Stimulated activated CD4-positive, alpha-beta T cell treated with anti-CD3 and anti-CD28 coated beads, Interleukin-15, amount 100 ng/mL, for 1 hour (primary cell): ENCODE measurements at regions not wholly inside any gene's neighbourhood (a gene's known extent, or its start where the extent isn't known, plus 50 kb on each side); places are given as distances from the start of the nearest gene placed in this dataset.

Experiments used
- DNase-seq, 2 donors: peaks; one replicate each; pipeline ENCODE4 v3.0.0-alpha.2; 2020; ENCODE audit warnings: low read depth in 1 of 2, low spot score in 1 of 2

DNA sequence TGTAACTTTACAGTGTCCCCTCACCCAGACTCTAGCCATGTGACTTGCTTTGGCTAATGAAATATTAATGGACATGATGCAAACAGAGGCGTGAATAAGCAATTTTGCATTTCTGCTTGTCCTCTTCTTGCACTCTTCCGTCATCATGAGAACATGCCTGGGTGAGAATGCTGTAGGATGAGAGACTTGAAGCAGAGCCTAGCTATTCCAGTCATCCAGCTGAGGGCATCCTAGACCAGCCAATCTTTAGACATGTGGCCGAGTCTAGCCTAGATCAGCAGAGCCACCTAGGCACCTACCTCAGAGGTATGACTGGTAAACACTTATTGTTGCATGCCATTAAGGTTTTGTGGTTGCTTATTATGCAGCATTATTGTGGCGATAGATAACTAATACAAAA lies 450.5 kb upstream of the AZI2 start:
- no peak for DNase-seq

DNA sequence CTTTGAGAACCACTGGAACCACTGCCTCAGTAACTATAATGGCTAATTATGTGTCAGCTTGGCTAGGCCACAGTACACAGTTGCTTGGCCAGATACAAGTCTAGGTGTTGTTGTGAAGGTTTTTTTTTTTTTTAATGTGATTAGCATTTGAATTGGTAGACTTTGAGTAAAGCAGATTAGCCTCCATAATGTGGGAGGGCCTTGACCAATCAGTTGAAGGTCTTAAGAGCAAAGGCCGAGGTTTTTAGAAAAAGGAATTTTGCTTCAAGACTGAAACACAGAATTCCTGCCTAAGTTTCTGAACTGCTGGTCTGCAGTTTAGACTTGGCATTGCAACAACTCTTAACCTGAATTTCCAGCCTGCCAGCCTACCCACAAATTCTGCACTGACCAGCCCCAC lies 451.6 kb upstream of the AZI2 start:
- DNase-seq: no peak

DNA sequence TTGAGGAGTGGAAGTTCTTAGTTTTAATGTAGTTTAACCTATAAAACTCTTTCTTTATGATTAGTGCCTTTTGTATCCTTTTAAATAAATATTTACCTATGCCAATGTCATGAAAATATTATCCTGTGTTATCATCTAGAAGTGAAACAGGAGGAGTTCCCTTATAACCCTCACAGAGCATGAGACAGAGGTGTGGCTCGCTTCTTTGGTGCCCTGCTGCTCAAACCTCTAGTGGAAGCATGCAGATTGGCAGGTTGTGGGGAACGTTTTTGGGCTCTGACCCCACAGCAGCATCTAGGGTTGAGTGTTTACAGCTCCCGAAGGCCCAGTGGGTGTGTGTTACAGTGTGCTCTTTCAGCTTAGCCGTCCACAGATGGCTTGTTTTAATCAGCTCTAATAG lies 459.4 kb upstream of the AZI2 start:
- DNase-seq: no peak

DNA sequence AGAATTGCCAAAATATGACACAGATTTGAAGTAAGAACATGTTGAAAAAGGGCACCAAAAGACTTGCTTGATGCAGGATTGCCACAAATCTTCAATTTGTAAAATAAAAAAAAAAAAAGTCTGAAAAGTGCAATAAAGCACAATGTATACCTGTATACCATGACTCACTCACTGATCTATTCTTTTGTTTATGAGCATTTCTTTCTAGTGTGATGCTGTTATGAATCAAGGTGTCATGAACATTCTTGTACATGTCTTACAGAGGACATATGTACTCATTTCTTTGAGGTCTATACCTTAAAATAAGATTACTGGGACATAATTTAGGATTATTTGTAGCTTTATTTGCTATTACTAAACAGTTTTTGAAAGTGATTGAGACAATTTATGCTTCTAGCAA lies 464.9 kb upstream of the RBMS3 start:
- DNase-seq: no peak

DNA sequence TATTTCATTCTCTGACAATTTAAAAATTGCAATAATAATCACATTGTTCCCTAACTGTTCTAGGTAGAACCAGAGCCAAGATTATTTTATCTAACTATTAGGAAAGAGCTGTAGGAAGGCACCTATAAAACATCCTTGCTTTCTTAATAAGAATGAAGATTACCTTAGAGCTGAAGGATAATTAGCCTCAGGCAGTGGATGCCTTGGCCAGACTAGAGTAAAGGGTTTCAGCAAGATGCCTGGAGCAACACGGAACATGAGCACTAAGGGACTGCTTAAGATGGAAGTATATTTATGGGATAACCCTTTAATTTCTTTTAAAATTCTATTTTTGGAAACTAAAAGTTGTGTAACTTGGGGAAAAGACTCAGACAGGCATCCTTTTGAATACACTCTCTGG lies 456.6 kb upstream of the RBMS3 start:
- DNase-seq: no peak

DNA sequence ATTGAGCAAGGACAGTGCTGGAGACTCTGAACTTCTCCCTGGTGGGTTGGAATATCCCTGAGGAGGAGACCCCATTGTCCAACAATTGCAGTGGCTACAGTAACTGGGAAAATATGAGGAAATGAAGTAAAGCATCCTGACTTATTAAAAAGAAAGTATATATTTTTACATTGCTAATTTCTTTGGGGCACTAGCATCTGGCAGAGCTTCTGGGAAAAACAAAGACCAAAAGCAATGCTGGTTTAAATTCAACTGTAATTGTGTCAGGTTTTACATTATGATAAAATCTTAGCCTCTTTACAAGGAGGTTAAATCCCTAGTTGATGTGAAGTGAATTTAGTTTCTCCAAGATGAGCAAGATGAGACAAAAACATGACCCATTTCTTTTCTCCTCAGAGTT lies 454.0 kb upstream of the RBMS3 start:
- no peak for DNase-seq

DNA sequence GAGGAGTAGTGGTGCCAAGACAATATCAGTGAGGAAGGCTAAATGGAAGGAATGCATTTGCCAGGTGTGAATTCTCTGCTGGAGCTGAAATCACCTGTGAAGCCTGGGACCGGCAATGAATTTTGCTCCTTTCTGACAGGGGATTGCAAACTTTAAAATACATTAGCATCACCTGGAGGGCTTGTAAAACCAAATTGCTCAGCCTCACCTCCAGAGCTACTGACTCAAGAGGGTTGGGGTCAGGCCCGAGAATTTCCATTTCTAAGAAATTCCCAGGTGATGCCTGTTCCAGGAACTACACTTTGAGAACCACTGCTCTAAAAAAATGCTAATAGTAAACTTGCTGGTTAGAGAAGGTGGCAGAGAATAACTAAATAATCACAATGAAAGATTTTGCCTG lies 445.6 kb upstream of the RBMS3 start:
- no peak for DNase-seq

DNA sequence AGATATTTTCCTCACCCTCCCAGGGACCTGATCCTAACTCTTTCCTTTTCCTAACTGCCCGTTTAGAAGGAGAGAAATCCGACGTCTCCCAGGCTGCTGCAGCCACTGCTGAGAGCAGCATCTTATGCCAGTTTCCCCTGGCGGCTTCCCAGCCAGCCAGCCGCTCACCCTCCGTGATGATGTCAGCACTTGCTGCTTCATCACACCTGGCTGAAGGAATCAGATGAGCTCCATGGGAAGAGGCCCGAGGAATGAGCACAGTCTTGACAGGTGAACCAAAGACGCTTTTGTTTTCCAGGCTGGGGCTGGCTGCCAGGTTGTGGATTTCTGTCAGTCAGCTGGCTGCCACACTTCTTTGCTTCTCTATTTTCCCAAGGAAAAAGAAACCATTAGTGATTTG lies 445.1 kb upstream of the RBMS3 start:
- DNase-seq: no peak

DNA sequence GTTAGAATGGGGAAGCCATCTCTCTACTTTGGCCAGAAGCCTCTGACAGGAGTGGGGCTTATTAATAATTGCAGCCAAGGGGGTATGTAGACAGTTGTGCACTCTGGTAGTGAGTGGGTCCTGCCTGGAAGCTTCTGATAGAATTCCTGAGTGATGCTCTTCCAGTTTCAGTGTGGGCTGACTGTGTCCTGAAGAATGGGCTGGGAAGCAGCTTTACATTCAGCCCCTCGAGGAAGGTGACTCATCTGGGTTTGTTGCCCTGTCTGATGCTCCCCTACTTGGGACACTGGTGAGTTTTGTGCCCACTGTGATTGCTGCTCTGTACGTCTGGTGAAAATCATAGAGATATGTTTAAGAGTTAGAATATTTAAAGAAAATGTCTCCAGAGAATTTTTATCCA lies 444.7 kb upstream of the RBMS3 start:
- DNase-seq: no peak

DNA sequence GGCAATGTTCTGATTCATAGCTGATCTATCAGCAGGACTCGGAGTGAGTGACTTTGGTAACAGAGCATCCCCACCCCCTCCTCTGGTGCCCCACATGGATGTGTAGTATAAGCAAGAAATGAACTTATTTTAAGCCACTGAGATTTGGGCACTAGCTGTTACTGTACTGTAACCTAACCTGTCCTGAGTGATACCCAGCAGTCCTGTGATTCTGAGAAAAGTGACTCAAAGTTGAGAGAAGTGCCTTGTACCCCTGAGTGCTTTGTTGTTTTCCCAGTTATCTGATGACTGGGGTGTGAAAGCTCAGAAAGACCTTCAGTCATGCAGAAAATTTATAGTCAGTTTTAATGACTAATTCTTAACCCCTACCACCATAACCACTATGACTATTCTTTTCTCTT lies 439.9 kb upstream of the RBMS3 start:
- no peak for DNase-seq

DNA sequence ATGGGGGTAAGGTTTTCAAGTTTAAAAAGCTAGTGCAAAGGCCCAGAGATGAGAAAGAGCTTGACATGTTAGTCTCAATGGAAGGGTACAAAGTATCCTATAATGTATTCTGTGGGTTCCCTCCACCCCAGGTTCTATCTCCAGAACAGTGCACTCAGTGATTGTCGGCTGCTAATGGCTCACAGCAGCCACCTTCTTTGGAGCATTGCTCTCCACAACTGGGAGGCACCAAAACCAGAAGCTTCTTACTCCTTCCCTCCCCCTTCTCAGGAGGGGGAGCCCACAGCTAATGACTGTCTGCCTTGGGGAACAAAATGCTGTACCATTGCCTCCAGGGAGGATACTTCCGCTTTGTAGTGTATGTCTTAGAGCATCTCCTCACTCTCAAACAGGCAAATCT lies 439.4 kb upstream of the RBMS3 start:
- no peak for DNase-seq

DNA sequence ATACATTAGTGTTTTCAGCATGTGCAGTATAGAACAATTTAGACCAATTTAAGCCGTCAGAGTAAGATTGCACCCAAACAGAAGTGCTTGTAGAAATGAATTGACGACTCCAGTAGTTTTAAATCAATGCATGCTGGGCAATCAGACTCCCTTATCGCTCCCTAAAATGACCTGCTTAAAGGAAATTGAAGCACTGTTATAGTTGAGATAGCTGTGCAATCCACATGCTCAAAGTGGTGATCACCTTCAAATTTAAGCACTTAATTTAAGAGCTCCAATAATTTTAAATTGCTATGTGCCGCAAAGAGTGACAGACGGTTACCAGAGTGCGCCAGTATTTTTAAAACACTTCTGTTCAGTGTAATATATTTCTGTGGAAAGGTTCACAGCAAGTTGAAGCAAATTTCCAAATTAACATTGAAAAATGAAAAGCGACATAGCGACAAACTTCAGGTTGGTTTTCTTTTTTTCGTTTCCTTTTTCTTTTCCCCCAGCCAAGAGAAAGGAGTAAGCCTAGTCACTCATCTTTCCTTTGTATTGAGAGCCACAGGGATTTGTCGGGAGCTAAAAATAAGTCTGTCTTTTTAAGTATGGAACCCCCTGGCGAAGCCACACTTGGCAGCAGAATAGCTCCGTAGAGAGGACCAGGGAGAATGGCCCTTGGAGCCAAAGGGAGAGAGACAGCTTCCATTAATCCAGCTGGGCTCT lies 436.4 kb upstream of the RBMS3 start:
- no peak for DNase-seq

DNA sequence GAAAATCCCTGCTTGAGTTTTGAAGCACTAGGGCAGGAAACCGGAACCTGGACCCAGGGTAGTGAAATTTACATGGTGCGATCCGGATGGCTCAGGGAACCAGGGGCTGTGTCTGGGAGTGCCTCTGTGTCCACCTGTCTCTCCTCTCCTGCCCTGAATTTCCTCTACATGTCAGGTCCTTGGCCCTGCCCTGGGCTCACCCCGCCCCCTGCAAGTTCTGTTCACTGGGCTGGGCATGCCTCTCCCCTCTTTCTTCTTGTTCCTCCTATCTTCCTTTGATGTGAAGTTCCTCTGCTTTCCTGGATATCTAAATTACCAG lies 435.9 kb upstream of the RBMS3 start:
- DNase-seq: no peak

DNA sequence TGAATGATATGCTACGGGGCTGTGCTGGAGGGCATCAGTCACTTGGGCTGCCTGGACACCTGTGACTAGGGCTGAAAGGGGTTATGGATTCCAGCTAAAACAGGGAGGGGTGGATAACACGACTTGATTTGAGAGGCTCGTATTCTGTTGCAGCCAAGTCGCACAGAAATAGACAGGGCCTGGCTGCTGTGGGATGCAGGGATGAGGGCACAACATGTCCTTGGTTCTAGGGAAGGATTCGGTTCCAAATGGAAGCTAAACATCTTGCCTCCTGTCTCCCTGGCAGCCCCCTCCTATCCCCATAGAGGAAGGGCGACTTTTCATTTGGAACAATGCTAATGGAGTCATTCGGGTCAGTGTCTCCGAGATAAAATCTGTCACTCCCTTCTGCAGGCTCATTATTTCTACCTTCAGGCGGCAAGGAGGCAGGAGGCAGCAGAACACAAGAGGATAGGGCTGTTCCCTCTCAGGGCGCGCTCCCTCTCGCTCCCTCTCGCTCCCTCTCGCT lies 433.8 kb upstream of the RBMS3 start:
- DNase-seq: no peak

DNA sequence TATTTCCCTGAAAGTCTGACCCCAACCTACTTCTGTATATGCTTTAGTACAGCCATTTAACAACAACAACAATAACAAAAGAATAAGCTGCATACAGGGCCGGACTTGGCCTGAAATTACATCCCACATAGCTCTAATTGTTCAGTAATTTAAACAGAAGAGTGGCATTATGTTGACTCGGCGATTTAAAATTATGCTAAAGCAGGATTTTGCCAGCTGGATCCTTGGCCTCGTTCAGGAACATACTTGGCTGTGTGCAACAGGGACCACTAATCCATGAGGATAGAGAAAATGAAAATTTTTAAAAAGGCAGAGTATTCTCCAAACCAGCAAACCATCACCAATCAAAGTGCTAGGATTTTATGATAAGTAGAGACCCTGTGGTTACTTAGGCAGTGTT lies 433.1 kb upstream of the RBMS3 start:
- no peak for DNase-seq

DNA sequence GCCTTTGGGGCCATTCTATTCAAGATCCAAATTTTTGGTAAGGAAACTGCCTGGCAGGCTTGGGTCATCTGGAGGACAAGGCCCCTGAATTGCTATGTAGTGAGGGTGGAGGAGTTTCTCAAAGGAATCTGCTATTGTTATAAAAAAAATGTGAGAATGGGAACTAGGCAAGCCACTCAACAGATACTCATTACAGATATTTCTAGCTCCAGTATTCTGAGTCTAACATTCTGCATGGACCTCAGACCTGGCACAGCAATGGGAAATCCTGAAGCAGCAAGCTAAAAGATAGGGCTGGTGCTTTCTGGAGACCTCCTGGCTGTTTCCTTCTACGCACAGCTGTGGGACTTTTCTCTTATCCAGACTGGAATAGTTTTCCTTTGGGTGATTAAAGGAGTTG lies 430.7 kb upstream of the RBMS3 start:
- DNase-seq: no peak

DNA sequence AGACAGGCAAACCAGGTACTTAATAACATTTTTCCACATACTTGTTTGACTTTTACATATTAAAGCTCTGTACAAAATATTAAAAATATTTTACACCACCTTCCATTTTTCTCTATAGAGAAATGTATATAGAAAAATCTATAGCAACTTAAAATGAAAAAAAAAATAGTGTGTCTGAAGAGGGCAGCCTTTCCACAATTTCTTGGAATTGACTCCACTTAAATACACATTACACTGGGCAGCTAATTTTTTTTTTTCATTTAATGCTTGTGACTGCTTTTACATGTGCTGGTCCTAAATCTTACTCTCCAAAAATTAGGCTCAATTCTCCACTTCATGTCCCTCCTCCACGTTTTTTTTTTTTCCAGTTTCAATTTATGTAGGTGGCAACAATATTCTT lies 427.0 kb upstream of the RBMS3 start:
- no peak for DNase-seq

DNA sequence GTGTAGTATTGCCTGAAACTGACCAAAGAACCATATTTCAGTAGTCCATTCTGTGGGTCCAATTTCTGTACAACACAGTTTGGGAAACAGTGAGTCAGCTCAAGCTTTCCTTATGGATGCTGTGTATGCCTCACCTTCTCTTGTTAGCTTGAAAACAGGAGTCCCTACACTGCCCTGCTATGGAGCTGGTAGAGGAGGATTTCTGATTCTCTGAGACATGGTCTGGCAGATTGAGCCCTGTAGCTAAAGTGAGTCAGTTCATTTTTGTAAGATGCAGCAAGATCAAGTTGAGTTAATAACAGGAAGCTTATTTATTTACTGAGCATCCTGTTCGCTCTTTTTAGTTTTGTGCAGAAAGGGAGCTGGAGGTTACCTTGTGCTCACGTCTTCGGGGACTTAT lies 424.1 kb upstream of the RBMS3 start:
- DNase-seq: no peak

DNA sequence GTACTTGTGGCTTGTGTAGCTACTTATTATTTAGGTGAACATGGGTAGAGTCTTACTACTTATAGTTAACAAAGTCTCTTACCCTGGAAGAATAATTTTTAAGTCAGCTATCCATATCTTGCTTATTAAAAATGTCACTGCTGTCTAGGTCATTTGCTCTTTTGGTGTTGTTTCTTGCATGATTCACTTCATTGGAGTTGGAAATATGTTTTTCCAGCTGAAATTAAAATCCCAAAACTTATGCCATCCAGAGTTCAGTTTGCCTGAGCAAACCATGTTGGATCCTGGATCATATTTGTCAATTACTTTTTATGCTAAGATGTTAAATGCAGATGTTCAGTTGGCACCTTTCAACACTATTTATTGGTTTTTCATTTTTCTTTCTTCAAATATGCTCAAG lies 421.0 kb upstream of the RBMS3 start:
- DNase-seq: no peak

DNA sequence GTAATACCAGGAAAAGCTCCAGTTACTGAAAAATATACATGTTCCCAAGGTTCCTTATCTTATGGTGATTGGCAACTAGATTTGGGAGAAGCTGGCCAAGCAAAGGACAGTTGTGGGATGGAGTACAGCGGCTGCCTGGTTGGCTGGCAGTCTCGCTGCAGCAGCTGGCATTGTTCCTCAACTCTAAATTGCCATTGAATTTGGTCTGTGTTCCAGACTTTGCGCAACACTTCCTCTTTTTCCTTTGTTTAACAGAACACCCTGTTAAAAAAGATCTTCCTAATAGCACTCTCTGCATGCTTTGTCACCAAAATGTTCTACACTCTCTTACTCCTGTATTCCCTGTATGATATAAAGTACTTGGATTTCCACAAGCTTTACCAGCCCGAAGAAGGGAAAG lies 420.6 kb upstream of the RBMS3 start:
- no peak for DNase-seq

DNA sequence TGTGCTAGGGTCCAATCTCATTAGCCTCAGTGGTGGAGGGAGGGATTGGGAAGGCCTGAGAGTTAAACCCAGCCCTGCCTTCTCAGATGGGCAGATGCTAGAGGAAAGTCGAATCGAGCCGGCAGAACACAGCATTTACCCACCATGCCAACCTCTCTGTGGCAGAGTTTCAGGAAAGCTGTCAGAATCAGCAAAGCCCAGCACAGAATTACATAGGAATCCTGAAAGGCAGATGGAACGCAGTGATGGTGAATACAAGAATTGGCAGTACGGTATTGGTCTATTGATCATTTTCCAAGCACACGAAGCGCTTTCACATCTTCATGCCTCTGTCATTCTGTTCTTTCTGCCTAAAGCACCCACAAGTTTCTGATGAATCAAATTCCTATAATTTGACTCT lies 417.7 kb upstream of the RBMS3 start:
- DNase-seq: no peak

DNA sequence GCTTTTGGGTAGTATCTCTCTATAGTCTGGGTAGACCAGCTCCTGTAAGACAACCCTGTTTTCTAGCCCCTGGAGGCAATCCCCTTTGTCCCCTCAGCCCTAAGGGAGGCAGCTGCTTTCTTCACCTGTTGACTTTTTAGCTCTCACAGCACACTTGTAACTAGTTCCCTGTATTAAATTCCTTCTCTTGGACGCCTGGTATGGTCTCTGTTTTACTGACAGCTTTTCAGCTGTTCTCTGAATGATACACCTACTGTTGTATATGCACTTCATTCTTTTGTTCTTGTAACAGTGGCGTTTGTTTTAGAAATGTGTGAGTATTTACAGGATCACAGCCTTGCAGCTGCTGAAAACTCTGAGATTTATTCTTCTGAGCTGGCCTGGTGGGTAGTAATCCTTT lies 413.0 kb upstream of the RBMS3 start:
- DNase-seq: no peak

DNA sequence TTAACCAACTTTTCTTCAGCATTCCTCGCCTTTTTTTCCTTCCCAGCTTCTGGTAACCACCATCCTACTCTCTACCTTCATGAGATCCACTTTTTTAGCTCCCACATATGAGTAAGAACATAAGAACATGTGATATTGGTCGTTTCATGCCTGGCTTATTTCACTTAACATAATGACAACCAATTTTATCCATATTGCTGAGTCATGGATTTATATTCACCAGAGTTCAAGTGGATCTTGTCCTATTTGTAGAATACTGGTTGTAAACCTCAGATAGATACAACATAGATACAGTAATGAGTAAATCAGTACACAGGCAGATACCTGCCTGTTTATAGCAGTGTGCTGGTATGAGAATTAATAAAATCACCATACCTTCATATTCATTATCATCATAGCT lies 412.0 kb upstream of the RBMS3 start:
- DNase-seq: no peak

DNA sequence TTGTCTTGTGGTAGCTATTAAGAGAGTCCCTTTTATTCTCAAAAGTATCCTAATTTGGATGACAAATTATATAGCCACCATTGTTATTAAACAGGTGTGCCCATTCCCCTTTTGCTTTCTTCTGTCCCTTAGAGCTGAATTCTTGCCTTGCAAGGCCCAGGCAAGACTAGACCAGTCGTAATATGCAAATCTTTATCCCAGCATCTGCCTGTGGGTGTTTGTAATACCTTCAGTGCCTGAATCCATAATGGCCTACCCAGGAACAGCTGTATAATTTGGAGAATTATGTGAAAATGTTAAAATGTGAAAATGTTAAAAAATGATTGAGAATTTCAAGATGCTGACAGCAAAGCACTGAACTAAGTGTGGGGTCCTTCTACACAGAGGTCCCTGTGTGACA lies 403.0 kb upstream of the RBMS3 start:
- DNase-seq: no peak
